HG03571 (cell line): ENCODE measurements at regions not wholly inside any gene's neighbourhood (a gene's known extent, or its start where the extent isn't known, plus 50 kb on each side); places are given as distances from the start of the nearest gene placed in this dataset.

Source experiments
- ATAC-seq: cut with Tn5 transposase; IDR thresholded peaks from one replicate; pipeline ENCODE4 v1.9.1; 2021; ENCODE audit not compliant: unreplicated experiment

- no peak for ATAC-seq
These were observed 413.1 kb upstream of the ARRDC4 start for GRCh38 chr15:97547381-97547780.

GRCh38 chr15:97561529-97561928 is 399.0 kb upstream of the ARRDC4 start:
- ATAC-seq = no peak

GRCh38 chr15:97563516-97563915 is 397.0 kb upstream of the ARRDC4 start:
- ATAC-seq = no peak

- ATAC-seq = no peak
These were observed 393.5 kb upstream of the ARRDC4 start for GRCh38 chr15:97566961-97567360.

- no peak for ATAC-seq
These were observed 393.1 kb upstream of the ARRDC4 start for GRCh38 chr15:97567411-97567810.

- no peak for ATAC-seq
These were observed 383.4 kb upstream of the ARRDC4 start for GRCh38 chr15:97576929-97577645.

GRCh38 chr15:97585408-97585807 is 375.1 kb upstream of the ARRDC4 start:
- ATAC-seq = no peak

GRCh38 chr15:97592778-97593177 is 367.7 kb upstream of the ARRDC4 start:
- ATAC-seq = no peak

GRCh38 chr15:97597801-97598200 is 362.7 kb upstream of the ARRDC4 start:
- no peak for ATAC-seq

GRCh38 chr15:97598353-97598798 is 362.1 kb upstream of the ARRDC4 start:
- no peak for ATAC-seq

- no peak for ATAC-seq
These were observed 360.3 kb upstream of the ARRDC4 start for GRCh38 chr15:97600190-97600589.

GRCh38 chr15:97604677-97605076 is 355.8 kb upstream of the ARRDC4 start:
- no peak for ATAC-seq

GRCh38 chr15:97615114-97615513 is 345.4 kb upstream of the ARRDC4 start:
- no peak for ATAC-seq

GRCh38 chr15:97623091-97623661 is 337.3 kb upstream of the ARRDC4 start:
- ATAC-seq = no peak

- no peak for ATAC-seq
These were observed 332.9 kb upstream of the ARRDC4 start for GRCh38 chr15:97627634-97628033.

GRCh38 chr15:97645758-97646157 is 314.7 kb upstream of the ARRDC4 start:
- ATAC-seq = no peak

- no peak for ATAC-seq
These were observed 311.8 kb upstream of the ARRDC4 start for GRCh38 chr15:97648728-97649127.

- no peak for ATAC-seq
These were observed 308.5 kb upstream of the ARRDC4 start for GRCh38 chr15:97652041-97652440.

- ATAC-seq = no peak
These were observed 307.8 kb upstream of the ARRDC4 start for GRCh38 chr15:97652700-97653167.

GRCh38 chr15:97653896-97654295 is 306.6 kb upstream of the ARRDC4 start:
- no peak for ATAC-seq

GRCh38 chr15:97654481-97655076 is 305.9 kb upstream of the ARRDC4 start:
- ATAC-seq = no peak

- ATAC-seq = no peak
These were observed 298.7 kb upstream of the ARRDC4 start for GRCh38 chr15:97661796-97662195.
